HG02970 (cell line): ENCODE measurements at regions not wholly inside any gene's neighbourhood (a gene's known extent, or its start where the extent isn't known, plus 50 kb on each side); places are given as distances from the start of the nearest gene placed in this dataset.

Experiments
- ATAC-seq: cut with Tn5 transposase; IDR thresholded peaks from one replicate; pipeline ENCODE4 v1.9.1; 2021; ENCODE audit warnings: mild to moderate bottlenecking, moderate library complexity, moderate number of reproducible peaks; ENCODE audit not compliant: unreplicated experiment, low FRiP score

GRCh38 chr11:91698845-91699244 is 525.8 kb upstream of the FAT3 start:
- no peak for ATAC-seq

GRCh38 chr11:91694331-91694730 is 530.3 kb upstream of the FAT3 start:
- ATAC-seq = no peak

- no peak for ATAC-seq
Observed at GRCh38 chr11:91691872-91692271, 532.7 kb upstream of the FAT3 start.

- no peak for ATAC-seq
Observed at GRCh38 chr11:91688672-91689071, 535.9 kb upstream of the FAT3 start.

GRCh38 chr11:91686700-91687099 is 537.9 kb upstream of the FAT3 start:
- ATAC-seq = no peak

- no peak for ATAC-seq
Observed at GRCh38 chr11:91686281-91686680, 538.3 kb upstream of the FAT3 start.

GRCh38 chr11:91673705-91674104 is 550.9 kb upstream of the FAT3 start:
- ATAC-seq = no peak

- ATAC-seq = no peak
Observed at GRCh38 chr11:91664521-91664920, 560.1 kb upstream of the FAT3 start.

GRCh38 chr11:91660036-91660435 is 564.6 kb upstream of the FAT3 start:
- no peak for ATAC-seq

GRCh38 chr11:91654686-91655085 is 569.9 kb upstream of the FAT3 start:
- no peak for ATAC-seq

GRCh38 chr11:91653079-91653754 is 571.4 kb upstream of the FAT3 start:
- no peak for ATAC-seq

- no peak for ATAC-seq
Observed at GRCh38 chr11:91650802-91651201, 573.8 kb upstream of the FAT3 start.

GRCh38 chr11:91641153-91641552 is 583.5 kb upstream of the FAT3 start:
- ATAC-seq = no peak

GRCh38 chr11:91639359-91639758 is 585.3 kb upstream of the FAT3 start:
- ATAC-seq = no peak

GRCh38 chr11:91630916-91631673 is 593.5 kb upstream of the FAT3 start:
- no peak for ATAC-seq

- ATAC-seq = no peak
Observed at GRCh38 chr11:91625495-91625894, 599.1 kb upstream of the FAT3 start.

GRCh38 chr11:91624021-91624420 is 600.6 kb upstream of the FAT3 start:
- ATAC-seq = no peak

GRCh38 chr11:91608677-91609076 is 615.9 kb upstream of the FAT3 start:
- no peak for ATAC-seq

- ATAC-seq = no peak
Observed at GRCh38 chr11:91596111-91596510, 628.5 kb upstream of the FAT3 start.

- no peak for ATAC-seq
Observed at GRCh38 chr11:91591021-91591420, 633.6 kb upstream of the FAT3 start.

- ATAC-seq = no peak
Observed at GRCh38 chr11:91587131-91587530, 637.5 kb upstream of the FAT3 start.
